Coronary artery (tissue), 2 donors: ENCODE measurements at regions not wholly inside any gene's neighbourhood (a gene's known extent, or its start where the extent isn't known, plus 50 kb on each side); places are given as distances from the start of the nearest gene placed in this dataset.

Source experiments
- DNase-seq: peaks from one replicate; pipeline ENCODE4 v3.0.0-alpha.2; 2017; ENCODE audit warnings: low spot score
- H3K27ac ChIP-seq, 2 donors: fragments of 200-600 bp; sonication (generic); one replicate each; pipeline ENCODE4 v1.5.1; 2016 to 2019
- H3K4me3 ChIP-seq: fragments of 200-600 bp; sonication (generic); 2 replicates; pipeline ENCODE4 v1.5.1; 2016; ENCODE audit warnings: mild to moderate bottlenecking, moderate library complexity
- TF ChIP-seq, protein P1 (sequence below): fragments of 200-600 bp; sonication (generic); IDR thresholded peaks from one replicate; pipeline ENCODE4 v1.5.1; 2019; ENCODE audit warnings: antibody characterized with exemption

DNA sequence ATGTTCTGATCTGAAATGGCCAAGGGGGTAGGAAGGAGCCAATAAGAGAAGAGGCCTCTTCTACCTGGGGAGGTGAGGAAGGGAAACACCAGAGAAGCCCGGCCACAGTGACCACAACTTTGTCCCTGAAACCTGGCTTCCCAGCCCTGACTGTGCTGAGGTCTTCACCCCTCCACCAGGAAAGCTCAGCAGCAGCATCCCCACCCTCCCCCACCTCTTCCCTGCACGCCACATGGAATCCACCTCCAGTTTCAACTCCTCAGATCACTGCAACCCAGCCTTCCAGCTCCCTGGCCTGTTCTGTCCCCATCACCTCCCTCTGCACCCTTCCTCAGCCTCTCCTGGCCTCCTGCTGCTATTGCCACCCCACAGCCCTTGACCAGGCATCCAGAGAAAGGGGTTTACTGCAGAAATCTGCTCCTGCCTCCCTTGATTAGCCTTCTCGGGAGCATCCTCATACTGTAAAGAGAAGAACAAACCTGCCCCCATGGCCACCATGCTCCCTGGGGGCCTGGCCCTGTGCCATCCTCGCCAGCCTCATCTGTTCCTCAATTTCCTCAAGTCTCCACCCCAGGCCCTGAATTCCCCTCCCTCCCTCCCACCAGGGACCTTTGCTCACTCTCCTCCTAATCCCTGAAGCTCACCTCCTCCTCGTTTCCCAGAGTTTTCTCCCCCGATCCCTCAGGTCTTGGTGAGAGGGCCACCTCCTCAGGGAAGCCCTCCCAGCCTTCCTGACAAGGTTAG, 450.9 kb downstream of the MATN1 start:
- Histone ChIP-seq H3K27ac (no peak overlapping the region), H3K4me3 (no peak overlapping the region)
- DNase-seq, result peak; percentile 60
- TF ChIP-seq, protein P1, sequence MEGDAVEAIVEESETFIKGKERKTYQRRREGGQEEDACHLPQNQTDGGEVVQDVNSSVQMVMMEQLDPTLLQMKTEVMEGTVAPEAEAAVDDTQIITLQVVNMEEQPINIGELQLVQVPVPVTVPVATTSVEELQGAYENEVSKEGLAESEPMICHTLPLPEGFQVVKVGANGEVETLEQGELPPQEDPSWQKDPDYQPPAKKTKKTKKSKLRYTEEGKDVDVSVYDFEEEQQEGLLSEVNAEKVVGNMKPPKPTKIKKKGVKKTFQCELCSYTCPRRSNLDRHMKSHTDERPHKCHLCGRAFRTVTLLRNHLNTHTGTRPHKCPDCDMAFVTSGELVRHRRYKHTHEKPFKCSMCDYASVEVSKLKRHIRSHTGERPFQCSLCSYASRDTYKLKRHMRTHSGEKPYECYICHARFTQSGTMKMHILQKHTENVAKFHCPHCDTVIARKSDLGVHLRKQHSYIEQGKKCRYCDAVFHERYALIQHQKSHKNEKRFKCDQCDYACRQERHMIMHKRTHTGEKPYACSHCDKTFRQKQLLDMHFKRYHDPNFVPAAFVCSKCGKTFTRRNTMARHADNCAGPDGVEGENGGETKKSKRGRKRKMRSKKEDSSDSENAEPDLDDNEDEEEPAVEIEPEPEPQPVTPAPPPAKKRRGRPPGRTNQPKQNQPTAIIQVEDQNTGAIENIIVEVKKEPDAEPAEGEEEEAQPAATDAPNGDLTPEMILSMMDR, result no peak

DNA sequence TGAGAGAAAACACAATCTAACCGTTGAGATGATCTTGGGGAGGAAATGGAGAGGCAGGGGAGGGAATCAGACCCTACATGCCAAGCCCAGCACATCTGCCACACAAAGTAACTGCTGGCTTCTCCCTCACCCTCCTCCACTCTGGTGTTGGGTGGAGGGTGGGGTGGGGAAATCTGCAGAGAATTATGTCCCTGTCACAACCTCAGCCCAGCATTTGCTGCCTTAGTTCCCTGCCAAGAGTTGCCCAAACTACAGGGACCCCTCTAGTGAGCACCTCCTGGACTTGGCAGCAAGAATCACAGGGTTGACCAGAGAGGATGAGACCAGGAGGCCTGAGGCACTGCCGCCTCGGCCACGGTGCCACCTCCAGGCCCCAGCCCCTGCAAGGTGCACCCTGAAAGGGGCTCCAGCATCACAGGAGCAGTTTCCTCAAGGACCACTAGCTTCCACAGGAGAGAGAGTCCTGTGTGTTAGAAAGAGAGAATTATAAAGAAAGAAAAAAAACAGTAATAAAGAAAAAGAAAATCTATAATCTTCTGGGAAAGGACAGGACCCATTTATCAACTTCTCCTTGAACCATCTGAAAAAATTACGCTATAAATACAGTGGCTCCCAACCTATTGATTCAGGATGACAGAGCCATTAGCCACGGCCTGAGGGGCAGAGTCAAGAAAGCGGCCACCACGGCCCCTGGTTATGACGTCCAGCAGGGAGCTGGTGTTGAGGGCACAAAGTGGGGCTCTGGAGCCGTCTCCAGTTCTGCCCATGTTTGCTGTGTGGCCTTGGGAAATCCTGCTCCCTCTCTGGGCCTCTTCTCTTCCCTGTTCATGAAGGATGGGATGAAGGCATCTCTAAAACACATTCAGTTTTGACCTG, 451.7 kb downstream of the MATN1 start:
- TF ChIP-seq, protein P1, result no peak
- Histone ChIP-seq H3K4me3 (no peak overlapping the region), H3K27ac (no peak overlapping the region)
- peak; percentile 54 for DNase-seq

DNA sequence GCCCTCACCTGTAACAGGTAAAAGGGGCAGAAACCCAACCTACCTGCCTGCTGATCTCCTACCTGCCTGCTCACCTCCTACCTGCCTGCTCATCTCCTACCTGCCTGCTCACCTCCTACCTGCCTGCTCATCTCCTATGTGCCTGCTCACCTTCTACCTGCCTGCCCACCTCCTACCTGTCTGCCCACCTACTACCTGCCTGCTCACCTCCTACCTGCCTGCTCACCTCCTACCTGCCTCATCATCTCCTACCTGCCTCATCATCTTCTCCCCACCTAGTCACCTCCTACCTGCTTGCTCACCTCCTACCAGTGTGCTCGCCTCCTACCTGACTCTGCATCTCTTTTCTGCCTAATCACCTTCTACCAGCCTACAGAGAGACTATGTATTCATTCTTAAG, 452.9 kb downstream of the MATN1 start:
- no peak overlapping the region for H3K27ac ChIP-seq
- peak; percentile 45 for DNase-seq
- H3K4me3 ChIP-seq, result no peak overlapping the region
- TF ChIP-seq, protein P1, result no peak

DNA sequence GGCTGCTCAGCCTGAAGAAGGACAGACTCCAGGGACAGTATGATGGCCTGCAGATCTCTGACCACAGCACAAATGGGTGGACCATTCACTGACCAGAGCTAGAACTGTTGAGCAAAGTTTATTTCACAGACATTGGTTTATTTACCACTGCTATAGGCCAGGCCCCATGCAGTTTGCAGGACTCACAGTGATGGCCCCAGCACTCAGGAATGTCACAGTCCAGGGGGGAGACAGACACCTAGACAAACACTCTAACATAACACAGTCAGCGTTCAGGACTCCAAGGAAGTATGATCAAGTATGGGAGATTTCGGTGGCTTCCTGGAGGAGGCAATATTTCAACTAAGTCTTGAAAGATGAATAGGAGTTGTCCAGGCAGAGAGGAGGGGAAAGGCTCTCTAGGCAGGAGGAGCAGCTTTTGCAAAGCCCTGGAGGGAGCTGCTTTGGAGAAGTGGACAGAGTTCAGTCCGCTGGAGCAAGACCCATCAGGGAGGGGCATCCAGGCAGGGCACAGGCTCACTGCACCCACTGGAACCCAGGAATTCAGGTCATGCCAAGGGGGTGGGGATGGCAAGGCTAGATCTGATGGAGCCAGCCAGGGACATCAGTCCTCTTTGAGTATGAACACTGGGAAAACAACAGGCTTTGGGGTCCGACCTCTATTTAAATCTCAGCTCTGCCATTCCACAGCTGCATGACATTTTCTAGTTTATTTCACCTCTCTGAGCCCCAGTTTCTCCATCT, 454.3 kb downstream of the MATN1 start:
- DNase-seq, result no peak
- TF ChIP-seq, protein P1, result no peak
- H3K4me3 ChIP-seq, result no peak overlapping the region
- no peak overlapping the region for H3K27ac ChIP-seq

DNA sequence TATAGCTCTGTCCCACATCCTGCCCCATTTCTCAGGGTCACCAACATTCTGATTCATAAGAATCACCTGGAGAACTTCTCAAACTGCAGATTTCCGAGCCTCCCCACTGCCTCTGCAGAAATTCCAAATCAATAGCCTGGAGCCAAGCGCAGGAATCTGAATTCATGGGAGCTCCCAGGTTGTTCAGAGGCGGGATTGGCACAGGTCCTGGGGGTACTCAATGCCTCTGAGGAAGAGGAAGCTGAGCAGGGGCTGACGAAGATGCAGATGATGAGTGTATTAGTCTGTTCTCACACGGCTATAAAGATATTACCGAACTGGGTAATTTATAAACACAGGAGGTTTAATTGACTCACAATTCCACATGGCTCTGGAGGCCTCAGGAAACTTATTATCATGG, 455.5 kb downstream of the MATN1 start:
- no peak for DNase-seq
- Histone ChIP-seq H3K27ac (no peak overlapping the region), H3K4me3 (no peak overlapping the region)
- TF ChIP-seq, protein P1, result no peak

DNA sequence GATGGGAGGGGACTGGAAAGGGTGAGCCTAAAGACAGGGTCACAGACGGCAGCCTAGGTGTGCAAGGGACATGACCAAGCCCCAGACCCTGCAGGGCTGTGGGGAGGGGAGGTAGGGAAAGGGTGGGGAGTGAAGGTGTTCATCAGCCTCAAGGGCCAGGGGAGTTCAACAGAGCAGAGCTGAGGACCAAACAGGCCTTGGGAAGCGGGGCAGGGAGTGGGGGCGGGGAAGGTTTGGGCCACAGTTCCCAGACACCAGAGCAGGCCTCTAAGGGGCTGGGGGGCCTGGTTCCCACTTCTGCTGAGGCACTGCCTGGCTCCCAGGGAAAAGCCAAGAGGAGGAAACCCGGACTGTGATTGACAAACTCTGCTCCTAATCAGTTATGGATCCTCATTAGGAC, 456.3 kb downstream of the MATN1 start:
- TF ChIP-seq, protein P1, result no peak
- Histone ChIP-seq H3K4me3 (no peak overlapping the region), H3K27ac (no peak overlapping the region)
- DNase-seq, result no peak
